Heart left ventricle (tissue), 13 donors: ENCODE measurements at regions not wholly inside any gene's neighbourhood (a gene's known extent, or its start where the extent isn't known, plus 50 kb on each side); places are given as distances from the start of the nearest gene placed in this dataset.

Experiments
- CTCF ChIP-seq, 12 donors: fragments of 200-600 bp; sonication (generic) in 4 of 12; IDR thresholded peaks; one replicate each; pipeline versions ENCODE4 v1.5.0 to v1.8.0; 2018 to 2022; ENCODE audit warnings: antibody characterized with exemption in 12 of 12, mild to moderate bottlenecking in 5 of 12
- POLR2A ChIP-seq, 2 donors: fragments of 450-650 bp; IDR thresholded peaks; one replicate each; pipeline ENCODE4 v1.6.1; 2017; ENCODE audit warnings: antibody characterized with exemption in 2 of 2, mild to moderate bottlenecking in 2 of 2, moderate library complexity in 2 of 2
- donor health status: ischemic (EF 13 %, LVEDD 7.1; RV severe dilation, severe dysfunction).
- donor health status: DM: no; HTN: yes; CAD: no.
- donor health status: DM: no; HTN: no; CAD: no.
- donor health status: ischemic (EF 25% LVEDD 6.9; RV normal size, moderate dysfunction).
- donor health status: ischemic (EF 25% LVEDD 5.7; RV mildly dilated, moderate dysfunction).
- donor health status: ischemic (EF 35%, LVEDD 5.7; RV mildly dilated, moderate dysfunction).
- donor health status: nonischemic (EF 11% LVEDD 7.7; RV severe dilation, severe dysfunction).
- donor health status: DM: yes; HTN: yes; CAD: no.
- donor health status: PGD.
- donor health status: ischemic (EF 29% LVEDD 5.4; RV normal size, mild dysfunction).
- donor health status: nonischemic (EF 23%, LVEDD 6.1; RV moderate dilation, normal function).

GRCh38 chr13:80669112-80669511 is 328.2 kb upstream of the SPRY2 start:
- TF ChIP-seq CTCF (IDR thresholded peaks at IDR 0.05) (no peak), POLR2A (IDR thresholded peaks at IDR 0.05) (no peak)
